HUDEP-2 (cell line): ENCODE measurements at regions not wholly inside any gene's neighbourhood (a gene's known extent, or its start where the extent isn't known, plus 50 kb on each side); places are given as distances from the start of the nearest gene placed in this dataset.
"Not testable (repeated sequence)": the region's sequence is repeated elsewhere in the genome, so short reads cannot be mapped to it uniquely, and the experiment has no call there.

Source experiments
- DNase-seq, 76 experiments: peaks; one replicate each; lab custom pipeline; 2025; ENCODE audit not compliant: unreplicated experiment in 76 of 76; lab: John Stamatoyannopoulos, UW

GRCh38 chr9:71632776-71633175 is 135.5 kb downstream of the CEMIP2 start:
- no peak for DNase-seq

DNA sequence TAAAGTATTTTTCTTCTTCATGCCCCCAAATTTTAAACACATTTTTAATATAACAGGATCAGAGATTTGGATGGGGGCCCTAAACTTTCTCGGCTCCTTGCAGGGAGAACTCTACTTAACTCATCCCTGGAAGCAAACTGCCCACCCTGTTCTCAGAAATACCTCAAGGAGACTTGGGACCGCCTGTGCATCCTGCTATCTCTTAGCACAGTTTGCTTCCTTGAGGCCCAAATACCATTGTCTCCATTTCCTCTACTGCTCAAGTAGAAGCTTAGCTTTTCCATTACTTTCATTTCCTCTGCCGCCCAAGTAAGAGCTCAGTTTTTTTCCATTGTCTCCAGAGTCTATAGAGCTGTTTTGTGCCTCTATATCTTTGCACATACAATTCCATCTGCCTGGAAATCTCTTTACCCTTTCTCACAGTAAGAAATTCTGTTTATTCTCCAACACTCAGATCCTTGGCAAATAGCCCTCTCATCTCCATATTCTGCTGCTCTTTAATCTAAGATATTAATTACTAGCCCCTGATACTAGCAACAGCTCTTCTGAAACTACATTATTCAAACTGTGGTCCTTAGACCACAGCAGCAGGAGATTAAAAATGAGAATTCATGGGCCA is 137.8 kb downstream of the CEMIP2 start:
- peak in 3 of 76 experiments; percentile 2 to 12 (median 3) for DNase-seq

DNA sequence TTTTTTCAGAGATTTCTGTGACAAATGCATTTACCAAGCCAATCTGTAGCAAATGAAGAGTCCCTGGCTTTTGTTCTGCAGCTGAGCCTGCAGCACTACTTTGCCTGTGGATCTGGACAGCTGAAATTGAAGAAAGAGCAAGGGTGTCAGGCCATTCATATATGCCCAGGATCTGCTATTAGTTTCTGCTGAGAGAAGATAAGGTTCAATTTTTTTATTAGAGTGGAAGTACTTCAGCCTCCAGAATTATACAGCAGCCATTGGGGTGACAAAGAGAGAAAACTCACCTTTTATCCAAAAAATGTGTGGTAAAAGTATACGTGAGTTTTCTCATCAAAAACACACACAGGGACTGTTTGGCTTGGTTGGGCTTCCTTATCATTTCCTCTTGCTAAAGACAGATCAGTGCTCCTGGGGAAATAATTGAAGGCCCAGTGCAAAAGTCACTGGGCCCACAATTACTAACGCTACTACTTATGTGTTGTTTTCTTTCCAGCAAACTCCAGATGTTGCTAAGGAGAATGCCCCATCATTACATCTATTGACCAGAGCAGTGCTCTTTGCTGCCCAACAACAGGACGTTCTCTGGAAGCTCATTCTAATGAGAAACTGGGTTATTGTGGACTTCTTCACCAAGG is 138.6 kb downstream of the CEMIP2 start:
- DNase-seq: no peak

- peak in 1 of 76 experiments; percentile 2 for DNase-seq
Observed at GRCh38 chr9:71628247-71628646, 140.1 kb downstream of the CEMIP2 start.

DNA sequence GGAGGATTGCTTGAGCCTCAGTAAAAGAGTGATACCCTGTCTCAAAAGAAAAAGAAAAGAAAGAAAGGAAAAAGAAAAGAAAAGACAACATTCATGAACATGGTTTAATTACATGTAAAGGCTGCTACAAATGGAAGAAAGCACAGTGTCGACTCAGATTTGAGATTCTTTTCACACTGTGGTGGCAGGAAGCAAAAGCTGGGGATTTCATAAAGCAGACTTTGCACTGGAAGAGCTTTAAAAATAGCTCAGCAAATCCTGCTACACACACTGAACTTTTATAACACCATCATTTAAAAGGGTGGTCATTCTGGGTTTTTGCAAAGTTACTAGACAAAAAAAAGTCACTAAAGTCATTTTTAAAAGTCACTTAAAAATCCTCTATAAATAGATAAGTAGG is 140.8 kb downstream of the CEMIP2 start:
- no peak for DNase-seq

GRCh38 chr9:71626395-71626794 is 141.9 kb downstream of the CEMIP2 start:
- no peak for DNase-seq

GRCh38 chr9:71624728-71625127 is 143.6 kb downstream of the CEMIP2 start:
- no peak for DNase-seq

- no peak for DNase-seq
Observed at GRCh38 chr9:71620746-71621145, 147.6 kb downstream of the CEMIP2 start.

DNA sequence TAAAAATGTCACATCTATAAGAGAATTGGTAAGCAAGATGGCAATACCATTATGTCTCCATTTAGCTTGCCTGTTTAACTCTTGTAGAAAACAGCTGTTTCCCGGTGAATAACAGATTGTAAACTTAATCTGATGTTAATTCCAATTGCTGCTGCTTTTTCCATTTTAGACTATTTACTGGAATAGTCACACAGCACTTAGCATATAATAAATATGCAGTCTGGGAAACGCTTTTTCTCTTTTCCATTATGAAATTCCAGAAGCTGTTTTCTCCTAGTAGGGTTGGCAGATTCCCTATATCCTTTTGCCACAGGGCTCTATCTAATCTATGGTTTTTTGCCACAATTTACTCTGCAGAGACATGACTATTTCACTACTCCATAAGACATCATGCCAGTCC is 148.0 kb downstream of the CEMIP2 start:
- DNase-seq: no peak

DNA sequence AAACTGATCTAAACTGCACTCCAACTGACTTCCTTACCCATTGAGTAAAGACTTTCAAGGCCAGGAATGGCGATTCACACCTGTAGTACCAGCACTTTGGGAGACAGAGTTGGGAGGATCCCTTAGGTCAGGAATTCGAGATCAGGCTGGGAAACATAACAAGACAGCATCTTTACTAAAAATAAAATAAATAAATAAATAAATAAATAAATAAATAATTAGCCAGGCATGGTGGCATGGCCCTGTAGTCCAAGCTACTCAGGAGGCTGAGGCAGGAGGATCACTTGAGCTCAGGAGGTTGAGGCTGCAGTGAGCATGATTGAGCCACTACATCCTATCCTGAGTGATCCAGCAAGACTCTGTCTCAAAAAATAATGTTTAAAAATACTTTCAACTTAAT is 148.4 kb downstream of the CEMIP2 start:
- DNase-seq: no peak

GRCh38 chr9:71614409-71615010 is 153.8 kb downstream of the CEMIP2 start:
- DNase-seq: no peak

GRCh38 chr9:71612889-71613288 is 155.4 kb downstream of the CEMIP2 start:
- no peak for DNase-seq

- no peak for DNase-seq
Observed at GRCh38 chr9:71609448-71609830, 158.9 kb downstream of the CEMIP2 start.

- no peak for DNase-seq
Observed at GRCh38 chr9:71608825-71609447, 159.4 kb downstream of the CEMIP2 start.

- no peak for DNase-seq
Observed at GRCh38 chr9:71608021-71608420, 160.3 kb downstream of the CEMIP2 start.

- no peak for DNase-seq
Observed at GRCh38 chr9:71607461-71607881, 160.8 kb downstream of the CEMIP2 start.

DNA sequence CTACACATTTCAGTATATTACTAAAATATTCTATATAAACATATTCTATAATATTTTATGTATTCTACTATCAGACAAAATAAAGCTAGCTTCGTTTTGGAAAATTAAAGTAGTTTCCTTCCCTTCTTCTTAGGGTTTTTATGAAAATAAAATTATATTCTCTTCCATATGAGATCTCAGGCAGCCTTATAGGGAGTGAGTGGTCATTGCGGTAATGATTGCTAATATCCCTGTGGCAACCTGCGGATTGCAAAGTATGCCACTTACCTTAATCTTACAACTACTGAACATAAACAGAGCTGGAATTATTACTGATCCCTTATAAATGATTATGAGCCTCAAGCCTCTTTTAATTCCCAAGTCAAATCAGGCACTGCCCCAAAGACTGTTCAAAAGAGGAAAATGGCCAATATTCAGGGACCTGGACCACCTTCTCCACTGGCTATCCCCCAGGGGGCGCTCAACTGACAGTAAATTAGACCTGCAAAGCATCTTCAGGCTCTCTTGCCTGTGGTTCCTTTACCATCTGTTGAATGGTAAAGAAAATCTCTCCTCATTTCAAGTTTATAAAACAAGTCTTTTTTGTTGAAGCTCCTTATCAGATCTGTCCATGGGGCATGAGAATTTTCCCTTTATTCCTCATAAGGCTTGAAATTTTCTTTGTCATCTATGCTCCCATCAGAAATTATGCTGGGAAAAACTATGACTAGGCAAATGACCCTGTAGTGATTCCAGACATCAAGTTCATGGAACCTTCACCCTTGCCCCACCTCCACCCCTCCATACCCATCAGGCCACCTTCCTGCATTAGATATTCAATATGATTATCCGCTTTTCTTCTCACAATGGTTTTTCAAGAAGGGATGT is 163.9 kb downstream of the CEMIP2 start:
- peak in 69 of 76 experiments; percentile 2 to 76 (median 41) for DNase-seq

DNA sequence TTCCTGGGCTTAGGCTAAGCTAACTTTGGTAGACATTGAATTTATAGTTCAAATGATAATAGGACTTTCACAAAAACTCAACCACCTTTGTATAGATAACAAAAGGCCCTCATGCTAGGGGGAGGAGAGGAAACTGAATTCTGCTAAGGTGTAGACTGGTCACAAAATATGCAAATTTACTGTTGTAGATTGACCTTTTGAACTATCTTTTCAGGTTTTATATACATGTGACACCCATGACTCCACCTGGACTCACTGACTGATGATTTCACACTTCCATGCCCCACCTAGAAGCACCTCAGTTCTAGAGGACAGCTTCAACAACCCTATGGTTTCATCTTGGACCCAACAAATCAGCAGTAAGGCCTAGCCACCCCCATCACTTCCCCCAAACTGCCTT is 165.7 kb downstream of the CEMIP2 start:
- no peak for DNase-seq

- not testable (repeated sequence) for DNase-seq
Observed at GRCh38 chr9:71595762-71596161, 172.6 kb downstream of the CEMIP2 start.

- DNase-seq: no peak
Observed at GRCh38 chr9:71594541-71594940, 173.8 kb downstream of the CEMIP2 start.

DNA sequence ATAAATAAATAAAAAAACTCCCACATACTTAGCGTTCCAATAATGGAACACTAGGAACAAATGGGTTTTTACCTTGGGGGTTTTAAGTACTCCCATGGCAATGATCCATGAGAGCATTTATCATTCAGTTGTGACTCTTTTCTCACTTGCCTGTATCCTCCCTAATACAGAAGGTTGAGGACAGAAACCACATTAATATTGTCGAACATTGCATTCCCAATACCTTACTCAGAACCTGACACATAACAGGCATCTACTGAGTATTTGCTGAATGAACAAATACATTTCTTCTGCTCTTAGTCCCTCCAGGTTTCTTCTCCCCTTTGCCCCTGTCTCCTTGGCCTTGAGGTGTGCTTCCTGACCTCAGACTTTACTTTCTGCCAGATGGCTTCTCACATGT is 175.9 kb downstream of the CEMIP2 start:
- no peak for DNase-seq
